ENCODE measurements at regions not wholly inside any gene's neighbourhood (a gene's known extent, or its start where the extent isn't known, plus 50 kb on each side); places are given as distances from the start of the nearest gene placed in this dataset.

DNA sequence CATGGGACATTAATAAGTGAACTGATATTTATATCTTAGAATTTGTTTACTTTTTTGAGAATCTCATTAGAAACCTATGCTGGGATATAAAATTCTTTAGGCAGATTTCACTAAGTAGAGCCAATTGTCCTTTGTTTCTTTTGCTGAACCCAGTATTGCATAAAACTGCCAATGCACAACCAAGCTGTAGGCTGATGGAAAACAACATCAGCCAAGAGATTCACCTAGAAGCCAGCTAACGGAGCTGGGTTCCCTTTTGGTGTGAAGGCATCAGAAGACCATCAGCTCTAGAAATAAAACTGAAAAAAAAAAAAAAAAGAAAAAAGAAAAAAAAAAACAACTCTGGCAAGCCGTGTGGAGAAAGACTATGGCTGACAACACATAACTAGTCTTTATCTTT, 328.2 kb upstream of the PDE3A start:
- Histone ChIP-seq H3K27ac (ENCODE audit: extremely low read depth, low read depth, low read length) (no peak overlapping the region), H3K4me2 (ENCODE audit: insufficient read depth, low read length) (no peak overlapping the region), H2AFZ (ENCODE audit: low read depth, low read length) (no peak overlapping the region), H4K20me1 (replicated peaks; ENCODE audit: control insufficient read depth, insufficient read depth, low read length) (no peaks in the 10 kb centered on the region), H3K79me2 (ENCODE audit: control insufficient read depth, insufficient read depth, low read length) (no peaks in the 10 kb centered on the region), H3K9ac (ENCODE audit: insufficient read depth in 1 of 2, low read depth in 2 of 2, low read length in 2 of 2) (no peak overlapping the region), H3K9me3 (replicated peaks; ENCODE audit: control insufficient read depth, insufficient read depth, low read depth, low read length) (no peaks in the 10 kb centered on the region), H3K9me1 (ENCODE audit: control insufficient read depth, insufficient read depth, low read length) (no peaks in the 10 kb centered on the region), H3K36me3 (ENCODE audit: control insufficient read depth, insufficient read depth, low read length) (no peaks in the 10 kb centered on the region), H3K4me3 (no peak overlapping the region), H3K27me3 (ENCODE audit: control insufficient read depth in 2 of 2, insufficient read depth in 2 of 2, low read length in 2 of 2) (no peaks in the 10 kb centered on the region), H3K4me1 (replicated peaks in 1 of 2; ENCODE audit: control insufficient read depth in 2 of 2, insufficient read depth in 2 of 2, low read length in 2 of 2) (no peaks in the 10 kb centered on the region)
- WGBS (ENCODE audit: insufficient coverage, low coverage, missing lambda C conversion rate), result 0% methylated on average over 1 of the region's 2 CpGs
- in situ Hi-C loops (cut with MboI), result no loop called here
- ChIA-PET CTCF (ENCODE audit: low intra/inter-chr PET ratio) (no interaction called here), POLR2A (no interaction called here)
- FAIRE-seq, result no peak
- no TSS peak for BruUV-seq (replicated peaks)
- no peak for ATAC-seq
- DNase-seq (ENCODE audit: extremely low read depth in 1 of 4, low spot score in 3 of 4), result no peak
- TF ChIP-seq TOE1 (IDR thresholded peaks at IDR 0.05; ENCODE audit: borderline replicate concordance) (no peak), TOE1 (CRISPR knock-in tag; IDR thresholded peaks at IDR 0.05; ENCODE audit: borderline replicate concordance, low read depth) (no peak), MTF1 (CRISPR knock-in tag; IDR thresholded peaks at IDR 0.05; ENCODE audit: borderline replicate concordance) (no peak), RFX7 (CRISPR knock-in tag; IDR thresholded peaks at IDR 0.05) (no peak), ZNF695 (CRISPR knock-in tag; IDR thresholded peaks at IDR 0.05) (no peak), ZNF77 (CRISPR knock-in tag; IDR thresholded peaks at IDR 0.05) (no peak), LCOR (CRISPR knock-in tag; IDR thresholded peaks at IDR 0.05) (no peak), COPS2 (conservative IDR thresholded peaks at IDR 0.05) (no peak)
- TF ChIP-seq, protein P1, sequence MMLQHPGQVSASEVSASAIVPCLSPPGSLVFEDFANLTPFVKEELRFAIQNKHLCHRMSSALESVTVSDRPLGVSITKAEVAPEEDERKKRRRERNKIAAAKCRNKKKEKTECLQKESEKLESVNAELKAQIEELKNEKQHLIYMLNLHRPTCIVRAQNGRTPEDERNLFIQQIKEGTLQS (IDR thresholded peaks at IDR 0.05), result no peak
- TF ChIP-seq, protein P1 (CRISPR knock-in tag; conservative IDR thresholded peaks at IDR 0.05), result no peak
- TF ChIP-seq, protein P2, sequence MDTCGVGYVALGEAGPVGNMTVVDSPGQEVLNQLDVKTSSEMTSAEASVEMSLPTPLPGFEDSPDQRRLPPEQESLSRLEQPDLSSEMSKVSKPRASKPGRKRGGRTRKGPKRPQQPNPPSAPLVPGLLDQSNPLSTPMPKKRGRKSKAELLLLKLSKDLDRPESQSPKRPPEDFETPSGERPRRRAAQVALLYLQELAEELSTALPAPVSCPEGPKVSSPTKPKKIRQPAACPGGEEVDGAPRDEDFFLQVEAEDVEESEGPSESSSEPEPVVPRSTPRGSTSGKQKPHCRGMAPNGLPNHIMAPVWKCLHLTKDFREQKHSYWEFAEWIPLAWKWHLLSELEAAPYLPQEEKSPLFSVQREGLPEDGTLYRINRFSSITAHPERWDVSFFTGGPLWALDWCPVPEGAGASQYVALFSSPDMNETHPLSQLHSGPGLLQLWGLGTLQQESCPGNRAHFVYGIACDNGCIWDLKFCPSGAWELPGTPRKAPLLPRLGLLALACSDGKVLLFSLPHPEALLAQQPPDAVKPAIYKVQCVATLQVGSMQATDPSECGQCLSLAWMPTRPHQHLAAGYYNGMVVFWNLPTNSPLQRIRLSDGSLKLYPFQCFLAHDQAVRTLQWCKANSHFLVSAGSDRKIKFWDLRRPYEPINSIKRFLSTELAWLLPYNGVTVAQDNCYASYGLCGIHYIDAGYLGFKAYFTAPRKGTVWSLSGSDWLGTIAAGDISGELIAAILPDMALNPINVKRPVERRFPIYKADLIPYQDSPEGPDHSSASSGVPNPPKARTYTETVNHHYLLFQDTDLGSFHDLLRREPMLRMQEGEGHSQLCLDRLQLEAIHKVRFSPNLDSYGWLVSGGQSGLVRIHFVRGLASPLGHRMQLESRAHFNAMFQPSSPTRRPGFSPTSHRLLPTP (IDR thresholded peaks at IDR 0.05; ENCODE audit: borderline replicate concordance, extremely low read depth, insufficient read length), result no peak
- intact Hi-C loops (cut with micrococcal nuclease), result no loop called here

Measured in K562 (cell line).